Neutrophil (primary cell): ENCODE measurements at regions not wholly inside any gene's neighbourhood (a gene's known extent, or its start where the extent isn't known, plus 50 kb on each side); places are given as distances from the start of the nearest gene placed in this dataset.

Experiments
- H3K27ac ChIP-seq: fragments of 200-600 bp; sonication (generic); 2 replicates; pipeline ENCODE4 v1.5.1; 2016; ENCODE audit warnings: mild to moderate bottlenecking, moderate library complexity
- H3K27me3 ChIP-seq: fragments of 200-600 bp; sonication (generic); 2 replicates; pipeline ENCODE4 v1.6.0; 2016; ENCODE audit warnings: mild to moderate bottlenecking
- H3K36me3 ChIP-seq: fragments of 200-600 bp; sonication (generic); 2 replicates; pipeline ENCODE4 v1.5.1; 2017
- H3K4me1 ChIP-seq, 2 experiments: fragments of 200-600 bp in 1 of 2; sonication (generic) in 1 of 2; 1 replicate in 1 of 2; 2 replicates in 1 of 2; pipeline versions ENCODE4 v1.5.1 to v1.6.1; 2013 to 2016; ENCODE audit warnings: low read depth in 1 of 2, low read length in 1 of 2, mild to moderate bottlenecking in 1 of 2, moderate library complexity in 1 of 2; ENCODE audit not compliant: control insufficient read depth in 1 of 2, insufficient read depth in 1 of 2
- H3K4me3 ChIP-seq, 2 experiments: fragments of 200-600 bp in 1 of 2; sonication (generic) in 1 of 2; 1 replicate in 1 of 2; 2 replicates in 1 of 2; pipeline ENCODE4 v1.5.1; 2013 to 2016; ENCODE audit warnings: low read depth in 1 of 2, low read length in 1 of 2, mild to moderate bottlenecking in 1 of 2, moderate library complexity in 1 of 2
- H3K9me3 ChIP-seq: fragments of 200-600 bp; sonication (generic); 2 replicates; pipeline ENCODE4 v1.5.1; 2016
- CTCF ChIP-seq: fragments of 200-600 bp; sonication (generic); IDR thresholded peaks from 2 replicates; pipeline ENCODE4 v1.5.1; 2016; ENCODE audit warnings: antibody characterized with exemption

GRCh38 chr16:35386619-35387018, 1927.2 kb downstream of the TP53TG3F start:
- Histone ChIP-seq H3K27ac (no peak overlapping the region), H3K36me3 (no peaks in the 10 kb centered on the region), H3K4me1 (no peaks in the 10 kb centered on the region), H3K27me3 (no peaks in the 10 kb centered on the region), H3K4me3 (no peak overlapping the region), H3K9me3 (no peaks in the 10 kb centered on the region)
- no peak for TF ChIP-seq CTCF

GRCh38 chr16:35391328-35391727, 1931.9 kb downstream of the TP53TG3F start:
- H3K9me3 ChIP-seq: no peaks in the 10 kb centered on the region

GRCh38 chr16:35398180-35398579, 1938.8 kb downstream of the TP53TG3F start:
- no peak for TF ChIP-seq CTCF
- Histone ChIP-seq H3K36me3 (no peaks in the 10 kb centered on the region), H3K27me3 (no peaks in the 10 kb centered on the region), H3K4me3 (no peak overlapping the region), H3K9me3 (no peaks in the 10 kb centered on the region), H3K4me1 (no peaks in the 10 kb centered on the region), H3K27ac (no peak overlapping the region)

More at GRCh38 chr16:35391328-35391727, 1931.9 kb downstream of the TP53TG3F start:
- no peaks in the 10 kb centered on the region for H3K36me3 ChIP-seq
- H3K27ac ChIP-seq: no peak overlapping the region
- H3K4me3 ChIP-seq: no peak overlapping the region
- H3K4me1 ChIP-seq: no peaks in the 10 kb centered on the region
- no peak for TF ChIP-seq CTCF
- no peaks in the 10 kb centered on the region for H3K27me3 ChIP-seq

GRCh38 chr16:35399133-35399532, 1939.7 kb downstream of the TP53TG3F start:
- H3K4me3 ChIP-seq: no peak overlapping the region
- no peak overlapping the region for H3K27ac ChIP-seq
- TF ChIP-seq CTCF: no peak
- H3K36me3 ChIP-seq: no peaks in the 10 kb centered on the region
- no peaks in the 10 kb centered on the region for H3K27me3 ChIP-seq
- no peaks in the 10 kb centered on the region for H3K4me1 ChIP-seq
- H3K9me3 ChIP-seq: no peaks in the 10 kb centered on the region

GRCh38 chr16:35404273-35404672, 1944.9 kb downstream of the TP53TG3F start:
- no peak overlapping the region for H3K27ac ChIP-seq
- H3K27me3 ChIP-seq: no peaks in the 10 kb centered on the region

More at GRCh38 chr16:35404273-35404672, 1944.9 kb downstream of the TP53TG3F start:
- no peaks in the 10 kb centered on the region for H3K4me1 ChIP-seq
- H3K36me3 ChIP-seq: no peaks in the 10 kb centered on the region
- H3K9me3 ChIP-seq: no peaks in the 10 kb centered on the region
- no peak overlapping the region for H3K4me3 ChIP-seq
- TF ChIP-seq CTCF: no peak
